HG03064 (cell line): ENCODE measurements at regions not wholly inside any gene's neighbourhood (a gene's known extent, or its start where the extent isn't known, plus 50 kb on each side); places are given as distances from the start of the nearest gene placed in this dataset.
"Not testable (repeated sequence)": the region's sequence is repeated elsewhere in the genome, so short reads cannot be mapped to it uniquely, and the experiment has no call there.

Experiments used
- ATAC-seq: cut with Tn5 transposase; IDR thresholded peaks from one replicate; pipeline ENCODE4 v1.9.1; 2021; ENCODE audit warnings: low read depth; ENCODE audit not compliant: unreplicated experiment

DNA sequence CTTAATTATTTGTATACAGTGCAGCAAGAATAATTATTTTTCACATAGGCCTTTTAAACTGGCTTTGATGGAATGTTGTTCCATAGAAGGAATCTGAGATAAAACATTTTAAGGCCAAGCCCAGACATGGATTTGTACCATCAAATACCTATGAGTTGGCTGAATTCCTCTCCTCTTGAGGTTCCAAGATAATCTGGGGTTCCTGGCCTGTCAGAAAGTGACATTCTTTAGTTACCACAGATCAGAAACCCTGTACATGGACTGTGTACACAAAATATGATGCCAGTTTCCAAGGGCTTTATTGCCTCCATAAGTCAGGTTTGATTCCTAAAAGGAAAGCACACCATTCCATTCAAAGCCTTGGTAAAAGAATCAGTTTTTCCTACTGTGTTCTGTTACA lies 1256.7 kb upstream of the NRXN1 start:
- no peak for ATAC-seq

DNA sequence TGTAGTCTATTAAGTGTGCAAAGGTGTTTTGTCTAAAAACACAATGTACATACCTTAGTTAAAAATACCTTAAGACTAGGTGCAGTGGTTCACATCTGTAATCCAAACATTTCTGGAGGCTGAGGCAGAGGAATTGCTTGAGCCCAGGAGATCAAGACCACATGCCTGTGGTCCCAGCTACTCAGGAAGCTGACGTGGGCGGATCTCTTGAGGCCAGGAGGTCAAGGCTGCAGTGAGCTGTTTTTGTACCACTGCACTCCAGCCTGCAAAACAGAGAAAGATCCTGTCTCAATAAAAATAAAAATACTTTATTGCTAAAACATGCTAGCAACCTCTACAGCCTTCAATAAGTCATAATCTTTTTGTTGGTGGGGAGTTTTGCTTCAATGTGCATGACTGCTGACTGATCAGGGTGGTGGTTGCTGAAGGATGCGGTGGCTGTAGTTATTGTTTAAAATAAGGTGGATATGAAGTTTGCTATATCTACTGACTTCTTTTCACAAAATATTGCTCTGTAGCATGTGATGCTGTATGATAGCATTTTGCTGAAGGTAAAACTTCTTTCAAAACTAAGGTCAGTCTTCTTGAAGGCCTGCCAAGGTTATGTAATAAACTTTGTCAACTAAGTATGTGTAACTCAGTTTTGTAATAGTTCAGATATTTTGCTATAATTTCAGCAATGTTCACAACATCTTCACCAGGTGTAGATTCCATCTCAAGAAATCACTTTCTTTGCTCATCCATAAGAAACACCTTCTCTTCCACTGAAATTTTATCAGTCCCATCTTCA lies 1238.0 kb upstream of the NRXN1 start:
- ATAC-seq, result no peak

DNA sequence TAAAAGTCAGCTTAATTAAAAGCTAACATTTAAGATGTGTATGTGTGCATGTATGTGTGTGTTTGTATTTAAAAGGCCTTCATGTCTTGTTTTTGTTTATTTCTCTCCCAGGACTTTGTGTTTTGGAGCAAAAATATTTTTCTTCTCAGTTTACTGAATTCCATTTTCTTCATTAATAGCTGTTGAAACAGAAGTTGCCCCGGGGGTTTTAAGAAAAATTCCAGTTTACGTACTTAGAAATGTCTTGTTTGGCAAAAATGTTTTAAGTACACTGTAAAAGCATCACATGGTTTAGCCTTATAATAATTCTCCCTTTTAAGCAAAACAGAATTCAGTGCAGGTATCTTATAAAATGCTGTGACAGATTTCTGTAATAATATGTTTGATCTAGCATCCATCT lies 1233.0 kb upstream of the NRXN1 start:
- ATAC-seq, result no peak

DNA sequence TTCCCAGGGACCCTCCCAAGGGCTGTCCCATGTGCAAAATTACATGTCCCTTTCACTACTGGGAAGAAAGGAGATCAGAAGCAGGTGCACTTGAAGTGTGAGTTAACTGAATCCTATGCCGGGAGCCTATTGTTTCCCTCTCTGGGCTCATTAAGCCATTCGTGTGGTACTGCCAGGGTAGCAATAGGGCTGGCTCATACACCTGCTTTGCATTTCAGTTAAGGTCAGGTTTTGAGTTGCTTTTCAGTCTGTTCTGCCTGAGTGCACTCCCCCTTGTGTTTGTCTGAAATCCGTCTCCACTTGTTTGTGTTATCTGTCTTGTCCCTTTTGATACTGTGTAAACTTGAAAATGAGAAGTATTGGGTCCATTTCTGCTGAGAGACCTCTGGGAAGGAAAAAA lies 1232.6 kb upstream of the NRXN1 start:
- ATAC-seq, result no peak

DNA sequence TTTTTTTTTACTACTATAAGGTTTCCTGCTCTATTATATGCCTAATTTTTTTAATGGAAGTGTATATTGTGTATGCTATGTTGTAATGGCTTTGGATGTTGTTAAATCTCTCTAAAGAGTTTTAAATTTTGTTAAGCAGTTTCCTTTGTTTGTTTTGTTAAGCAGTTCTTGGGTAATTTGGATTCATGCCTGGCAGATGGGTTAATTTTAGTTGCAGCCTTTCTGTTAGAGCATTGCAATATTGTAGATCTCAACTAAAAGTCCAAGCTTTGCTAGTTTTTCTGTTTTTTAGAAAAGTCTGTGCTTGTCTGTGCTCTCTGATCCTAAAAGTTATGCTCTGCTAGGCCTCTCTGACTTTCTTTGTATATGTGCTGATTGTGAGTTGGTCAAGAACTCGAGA lies 1229.0 kb upstream of the NRXN1 start:
- ATAC-seq, result no peak

DNA sequence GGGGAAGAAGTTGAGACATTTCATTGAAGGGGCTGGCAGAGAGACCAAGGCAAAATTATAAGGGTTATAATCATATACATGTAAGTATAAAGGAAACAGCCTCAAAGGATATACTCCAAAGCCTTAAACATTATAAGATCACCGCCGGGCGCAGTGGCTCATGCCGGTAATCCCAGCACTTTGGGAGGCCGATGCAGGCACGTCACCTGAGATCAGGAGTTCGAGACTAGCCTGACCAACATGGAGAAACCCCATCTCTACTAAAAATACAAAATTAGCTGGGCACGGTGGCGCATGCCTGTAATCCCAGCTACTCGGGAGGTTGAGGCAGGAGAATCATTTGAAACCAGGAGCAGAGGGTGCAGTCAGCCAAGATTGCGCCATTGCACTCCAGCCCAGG lies 1227.0 kb upstream of the NRXN1 start:
- ATAC-seq, result not testable (repeated sequence)

DNA sequence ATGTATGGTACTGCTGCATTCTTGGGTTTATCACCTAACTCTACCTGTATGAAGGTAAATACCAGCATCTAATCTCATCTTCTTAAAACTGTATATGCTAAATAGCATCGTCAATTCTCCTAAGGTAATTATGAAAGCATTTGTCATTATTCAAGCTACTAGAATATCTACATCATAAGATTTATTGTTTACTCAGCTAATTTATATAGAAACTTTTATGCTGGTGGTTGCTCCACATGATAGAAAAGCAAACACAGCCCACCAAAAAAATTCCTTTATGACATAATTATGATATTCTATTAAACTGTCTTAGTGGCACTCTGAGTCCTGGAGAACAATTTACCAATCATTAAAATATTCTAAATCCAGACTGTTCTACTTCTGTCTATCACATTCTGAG lies 1226.1 kb upstream of the NRXN1 start:
- no peak for ATAC-seq

DNA sequence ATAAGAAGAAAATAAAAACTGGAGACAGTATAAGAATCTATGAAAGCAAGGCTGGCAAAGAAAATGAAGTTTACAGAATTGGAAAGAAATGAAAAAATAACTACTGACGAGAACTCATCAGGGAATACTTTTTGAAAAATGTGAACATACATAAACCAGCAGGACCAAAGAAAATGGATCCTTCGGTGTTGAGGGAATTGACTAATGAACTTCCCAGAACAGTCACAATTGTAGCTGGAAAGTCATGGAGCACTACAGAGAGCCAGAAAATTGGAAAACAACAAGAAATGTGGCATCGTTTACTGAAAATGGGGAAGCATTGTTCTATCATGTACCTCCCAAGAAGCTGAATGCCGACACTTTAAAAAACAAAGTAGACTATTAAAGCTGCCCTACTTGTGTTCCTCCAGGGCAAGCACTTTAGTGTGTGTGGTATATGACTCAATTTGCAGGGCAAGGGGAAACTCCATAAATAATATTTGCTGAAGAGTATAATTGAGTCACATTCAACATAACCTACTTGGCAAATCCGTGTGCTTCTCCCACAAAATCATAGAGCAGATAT lies 1221.6 kb upstream of the NRXN1 start:
- no peak for ATAC-seq

DNA sequence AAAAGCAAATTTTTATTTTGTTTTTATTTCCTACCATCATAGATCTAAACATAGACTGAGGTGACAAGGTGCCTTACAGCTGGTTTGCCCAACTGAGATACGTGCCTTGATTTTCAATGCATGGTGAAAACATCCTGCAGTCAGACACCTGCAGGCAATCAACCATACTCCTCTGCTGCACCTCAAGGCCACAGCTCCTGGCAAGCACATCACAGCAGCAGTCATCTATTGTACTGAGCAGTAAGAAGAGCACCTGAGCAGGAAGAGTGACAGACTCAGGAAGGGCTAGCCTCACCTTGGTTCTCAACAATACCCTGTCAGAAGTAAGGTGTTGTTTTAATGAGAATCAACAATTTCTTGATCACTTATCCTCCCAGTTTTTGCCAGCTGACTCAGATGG lies 1206.8 kb upstream of the NRXN1 start:
- ATAC-seq, result no peak

DNA sequence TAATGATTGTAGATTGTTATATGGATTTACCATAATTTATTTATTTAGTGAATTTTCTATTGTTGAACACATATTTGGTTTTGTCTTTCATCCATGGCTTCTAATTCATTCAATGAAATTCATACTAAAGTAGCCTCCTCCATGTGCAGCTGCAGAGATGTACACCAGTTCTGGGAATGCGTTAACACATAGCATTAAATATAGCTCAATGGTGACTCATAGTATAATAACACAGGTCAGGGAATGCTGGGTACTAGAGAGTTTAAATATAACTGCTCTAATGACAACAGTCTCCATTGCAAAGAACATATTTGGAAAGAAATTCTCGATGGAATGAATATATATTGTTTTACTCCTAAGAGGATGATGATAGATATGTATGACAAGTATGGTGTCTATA lies 1190.2 kb upstream of the NRXN1 start:
- no peak for ATAC-seq

DNA sequence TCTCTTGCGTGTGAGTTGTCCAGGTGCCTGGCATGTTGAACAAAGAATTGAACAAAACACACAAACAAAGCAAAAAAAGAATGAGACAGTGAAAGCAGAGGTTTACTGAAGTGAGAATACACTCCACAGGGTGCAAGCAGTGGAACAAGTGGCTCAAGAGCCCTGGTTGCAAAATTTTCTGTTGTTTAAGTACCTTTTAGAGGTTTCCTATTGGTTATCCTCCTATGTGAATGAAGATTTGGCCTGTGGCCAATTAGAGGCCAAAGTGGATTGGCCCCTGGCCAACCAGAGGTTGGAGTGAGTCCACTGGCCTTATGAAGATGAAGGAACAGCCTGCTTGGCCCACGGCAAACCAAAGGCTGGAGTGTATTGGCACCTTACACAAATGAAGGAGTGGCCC lies 1188.5 kb upstream of the NRXN1 start:
- no peak for ATAC-seq

DNA sequence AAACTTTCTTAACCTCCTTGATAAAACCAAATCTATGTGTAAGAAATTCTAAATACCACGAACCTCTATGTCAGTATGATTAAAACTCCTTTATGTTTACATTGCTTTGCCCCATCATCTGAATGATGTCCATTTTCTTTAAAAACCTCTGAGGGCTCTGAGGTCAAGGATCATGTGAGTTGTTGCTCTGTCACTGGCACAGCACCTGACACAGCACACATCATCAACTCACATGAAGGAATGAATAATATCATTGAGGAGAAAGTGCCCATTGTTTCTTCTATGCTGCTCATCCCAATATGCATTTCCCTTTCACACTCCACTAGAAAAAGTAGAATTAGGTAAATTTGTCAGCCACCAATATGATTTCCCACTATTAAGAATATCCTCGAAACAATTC lies 1178.7 kb upstream of the NRXN1 start:
- no peak for ATAC-seq

DNA sequence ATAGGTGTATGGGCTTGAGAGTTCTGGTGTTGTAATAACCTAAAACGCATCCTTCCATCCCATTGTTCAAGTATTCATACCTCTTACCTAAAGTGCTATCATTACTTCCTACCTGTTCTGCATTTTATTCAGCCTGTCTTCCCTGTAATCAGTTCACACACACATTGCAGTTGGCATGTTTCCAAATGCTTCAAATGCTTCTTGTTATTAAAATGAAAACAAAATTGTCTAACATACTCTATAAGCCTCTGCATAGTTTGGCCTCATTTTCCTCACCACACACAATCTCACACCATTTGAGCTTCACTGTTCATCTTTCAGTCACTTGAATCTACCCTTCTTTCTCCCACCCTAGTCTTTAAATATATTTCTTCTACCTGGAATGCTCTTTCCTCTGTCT lies 1178.2 kb upstream of the NRXN1 start:
- ATAC-seq, result no peak

DNA sequence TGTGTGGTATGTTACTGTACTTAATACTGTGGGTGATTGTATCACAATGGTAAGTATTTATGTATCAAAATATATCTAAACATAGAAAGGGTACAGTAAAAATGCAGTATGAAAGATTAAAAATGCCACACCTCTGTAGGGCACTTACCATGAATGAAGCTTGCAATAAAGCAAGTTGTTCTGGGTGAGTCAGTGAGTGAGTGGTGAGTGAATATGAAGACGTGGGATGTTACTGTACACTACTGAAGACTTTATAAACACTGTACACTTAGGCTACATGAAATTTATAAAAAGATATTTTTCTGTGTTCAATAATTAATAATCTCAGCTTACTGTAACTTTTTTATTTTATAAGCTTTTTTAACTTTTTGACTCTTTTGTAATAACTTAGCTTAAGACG lies 1162.4 kb upstream of the NRXN1 start:
- ATAC-seq, result no peak

DNA sequence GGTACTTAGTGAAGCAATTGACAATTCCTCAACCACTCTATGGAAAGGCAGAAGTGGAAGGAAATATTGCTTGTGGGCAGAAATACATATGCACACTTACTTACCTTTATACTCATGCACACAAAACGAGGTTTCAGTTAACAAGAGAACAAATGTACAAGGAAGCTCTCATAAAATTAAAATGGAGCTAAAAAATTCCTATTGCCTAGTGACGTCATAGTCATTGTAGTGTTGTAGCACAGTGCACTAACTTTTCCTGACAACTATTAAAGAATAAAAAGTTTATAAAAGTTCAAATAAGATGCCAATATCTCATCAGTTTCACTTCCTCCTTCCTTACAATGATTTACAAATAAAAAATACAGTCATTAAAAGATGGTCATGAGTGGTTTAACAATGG lies 1161.9 kb upstream of the NRXN1 start:
- no peak for ATAC-seq

DNA sequence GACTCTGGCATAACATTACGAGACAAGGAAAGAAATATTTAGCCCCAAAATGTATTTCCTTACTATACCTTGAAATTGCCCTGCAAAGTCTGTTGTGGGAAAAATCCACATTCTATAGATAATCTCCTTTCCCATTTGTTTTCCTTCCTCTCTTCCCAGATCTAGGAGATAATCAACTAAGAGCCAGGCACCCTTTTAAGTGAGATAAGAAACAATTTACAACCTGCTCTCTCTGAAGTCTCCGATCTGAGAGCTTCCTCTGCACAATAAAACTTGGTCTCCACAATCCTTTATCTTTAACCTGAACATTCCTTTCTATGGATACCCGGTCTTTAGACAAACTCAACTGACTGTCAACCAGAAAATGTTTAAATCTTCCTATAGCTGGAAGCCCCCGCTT lies 1160.7 kb upstream of the NRXN1 start:
- no peak for ATAC-seq

DNA sequence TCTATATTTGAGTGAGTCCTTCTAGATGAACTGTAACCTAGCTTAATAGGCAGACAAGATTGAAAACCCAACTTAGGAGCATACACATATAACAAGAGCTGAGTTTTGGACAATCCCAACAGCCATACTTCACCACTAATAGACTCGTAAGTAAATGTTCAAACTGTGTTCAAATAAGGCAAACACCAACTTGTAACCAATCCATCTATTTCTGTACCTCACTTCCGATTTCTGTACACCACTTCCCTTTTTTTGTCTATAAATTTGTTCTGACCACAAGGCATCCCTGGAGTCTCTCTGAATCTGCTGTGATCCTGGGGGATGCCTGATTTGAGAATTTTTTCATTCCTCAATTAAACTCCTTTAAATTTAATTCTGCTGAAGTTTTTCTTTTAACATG lies 1149.1 kb upstream of the NRXN1 start:
- ATAC-seq, result no peak

DNA sequence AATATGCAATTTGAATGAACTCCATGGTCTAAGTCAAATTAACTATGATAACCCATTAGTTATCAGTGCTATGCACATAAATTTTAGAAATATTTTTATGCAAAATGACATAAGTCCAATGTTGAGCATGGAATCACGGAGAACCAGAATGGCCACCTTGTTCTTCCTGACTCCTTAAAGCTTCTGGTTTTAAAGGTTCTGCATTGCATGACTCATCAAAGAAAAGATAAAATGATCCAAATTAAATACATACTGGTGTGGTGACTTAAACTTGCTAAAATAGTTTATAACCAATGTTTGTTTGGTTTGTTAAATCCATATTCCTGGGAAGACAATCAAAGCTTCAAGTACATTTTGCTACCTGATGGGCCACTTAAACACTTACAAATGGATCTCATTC lies 1146.9 kb upstream of the NRXN1 start:
- ATAC-seq, result no peak

DNA sequence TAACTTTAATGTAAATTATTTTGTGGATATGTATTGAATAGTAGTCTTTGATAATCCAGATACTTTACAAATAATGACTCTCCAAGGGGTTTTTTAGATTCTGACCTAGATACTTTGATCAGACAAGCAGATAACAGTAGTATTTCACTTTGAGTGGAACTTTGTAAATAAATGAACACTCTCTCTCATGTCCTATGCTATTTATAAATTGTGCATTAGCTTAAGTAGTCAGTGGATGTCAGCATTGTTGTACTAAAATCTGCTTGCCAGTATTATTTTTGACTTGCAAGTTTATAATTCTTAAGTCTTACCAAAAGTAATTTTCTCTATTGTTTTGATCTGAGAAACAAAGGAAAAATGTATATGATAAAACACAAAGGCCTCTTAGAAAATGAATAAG lies 1113.1 kb upstream of the NRXN1 start:
- no peak for ATAC-seq

DNA sequence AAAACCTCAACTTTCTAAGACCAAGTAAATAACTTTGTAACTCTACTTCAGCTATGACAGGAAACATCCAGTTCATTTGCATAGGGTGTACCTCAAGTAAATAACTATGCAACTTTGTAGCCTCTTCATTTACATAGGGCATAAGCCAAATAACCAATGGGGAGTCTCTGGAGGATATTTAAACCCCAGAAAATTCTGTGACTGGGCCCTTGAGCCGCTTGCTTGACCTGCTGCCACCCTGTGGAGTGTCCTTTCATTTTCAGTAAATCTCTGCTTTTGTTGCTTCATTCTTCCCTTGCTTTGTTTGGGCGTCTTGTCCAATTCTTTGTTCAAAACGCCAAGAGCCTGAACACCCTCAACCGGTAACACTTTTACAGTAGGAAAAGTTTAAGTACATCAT lies 1112.7 kb upstream of the NRXN1 start:
- ATAC-seq, result no peak

DNA sequence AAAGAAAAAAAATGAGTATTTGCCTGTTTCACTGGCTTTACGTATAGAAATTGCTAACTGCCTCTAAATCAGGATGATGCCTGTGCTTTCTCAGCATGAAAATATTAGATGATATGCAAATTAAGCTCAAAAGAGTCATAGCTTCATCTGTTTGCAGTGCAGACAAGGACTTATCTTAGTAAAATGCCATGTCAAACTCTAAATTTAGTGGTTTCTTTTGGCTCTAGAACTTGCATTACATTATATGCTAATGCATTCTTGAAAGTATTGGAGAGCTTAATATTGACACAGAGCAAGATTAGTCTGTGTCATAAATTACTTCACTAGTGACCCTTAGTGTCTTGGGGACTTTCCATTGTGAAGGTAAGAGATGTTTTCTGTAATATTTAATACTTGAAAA lies 1109.1 kb upstream of the NRXN1 start:
- ATAC-seq, result no peak

DNA sequence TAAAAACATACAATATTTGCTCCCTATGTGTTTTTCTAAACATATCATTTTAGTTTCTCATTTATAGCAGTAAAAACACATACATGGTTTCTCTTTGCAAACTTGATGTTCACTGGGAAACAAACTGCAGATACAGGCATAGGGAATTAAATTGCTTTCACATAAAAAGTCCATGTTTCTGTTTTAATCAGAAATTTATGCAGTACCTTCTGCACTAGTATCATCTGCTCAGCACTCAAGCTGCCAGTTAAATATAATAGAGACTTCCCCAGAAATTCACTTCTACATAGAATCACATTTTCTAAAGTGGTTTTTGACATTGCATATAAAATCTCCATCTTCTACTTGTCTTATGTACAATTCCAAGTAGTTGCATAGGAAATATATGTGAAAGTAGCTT lies 1107.3 kb upstream of the NRXN1 start:
- ATAC-seq, result no peak

DNA sequence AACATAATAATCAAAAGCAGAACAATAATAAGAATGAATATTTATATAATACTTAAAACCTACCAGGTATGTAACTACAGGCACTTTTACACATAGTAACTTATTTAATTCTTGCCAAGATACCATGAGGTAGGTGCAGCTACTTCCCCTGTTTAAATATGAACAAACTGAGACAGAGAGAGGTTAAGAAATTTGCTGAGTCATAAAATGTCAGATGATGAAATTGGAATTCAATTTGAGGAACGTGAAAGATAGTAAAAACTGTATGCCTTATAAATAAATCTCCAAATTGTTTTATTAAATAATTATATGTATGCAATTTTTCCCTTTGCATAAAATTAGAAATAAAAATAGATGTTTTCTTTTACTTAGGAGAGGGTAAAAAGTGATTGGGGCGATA lies 1103.3 kb upstream of the NRXN1 start:
- ATAC-seq, result no peak
